NCI-H2227 treated with DMSO at 0.1 percent for 48 hours (cell line): ENCODE measurements at regions not wholly inside any gene's neighbourhood (a gene's known extent, or its start where the extent isn't known, plus 50 kb on each side); places are given as distances from the start of the nearest gene placed in this dataset.
A peak's percentile ranks its signal among the peaks of the same experiment; 100 is the strongest.
"Not testable (repeated sequence)": the region's sequence is repeated elsewhere in the genome, so short reads cannot be mapped to it uniquely, and the experiment has no call there.

Source experiments
- DNase-seq: peaks from one replicate; lab custom pipeline; 2025; lab: John Stamatoyannopoulos, UW

- no peak for DNase-seq
These were observed 329.0 kb upstream of the TMTC4 start for GRCh38 chr13:101003566-101003965.

GRCh38 chr13:100989392-100989791, 314.8 kb upstream of the TMTC4 start:
- no peak for DNase-seq

- no peak for DNase-seq
These were observed 314.3 kb upstream of the TMTC4 start for GRCh38 chr13:100988921-100989320.

GRCh38 chr13:100987948-100988347, 313.4 kb upstream of the TMTC4 start:
- DNase-seq, result no peak

- no peak for DNase-seq
These were observed 312.0 kb upstream of the TMTC4 start for GRCh38 chr13:100986571-100986970.

GRCh38 chr13:100984085-100984705, 309.6 kb upstream of the TMTC4 start:
- DNase-seq, result no peak

- no peak for DNase-seq
These were observed 308.5 kb upstream of the TMTC4 start for GRCh38 chr13:100983111-100983510.

- DNase-seq, result no peak
These were observed 305.6 kb upstream of the TMTC4 start for GRCh38 chr13:100980171-100980570.

- DNase-seq, result no peak
These were observed 303.2 kb upstream of the TMTC4 start for GRCh38 chr13:100977841-100978240.

- DNase-seq, result no peak
These were observed 302.4 kb upstream of the TMTC4 start for GRCh38 chr13:100976993-100977392.

GRCh38 chr13:100975666-100976065, 301.1 kb upstream of the TMTC4 start:
- not testable (repeated sequence) for DNase-seq

GRCh38 chr13:100962585-100962984, 288.0 kb upstream of the TMTC4 start:
- DNase-seq, result no peak

GRCh38 chr13:100961186-100961585, 286.6 kb upstream of the TMTC4 start:
- DNase-seq, result no peak

- no peak for DNase-seq
These were observed 284.2 kb upstream of the TMTC4 start for GRCh38 chr13:100958831-100959230.

- no peak for DNase-seq
These were observed 283.1 kb upstream of the TMTC4 start for GRCh38 chr13:100957741-100958140.

- DNase-seq, result peak; percentile 58
These were observed 280.1 kb upstream of the TMTC4 start for GRCh38 chr13:100954430-100955305.

- DNase-seq, result no peak
These were observed 276.4 kb upstream of the TMTC4 start for GRCh38 chr13:100951016-100951415.

GRCh38 chr13:100948937-100949336, 274.3 kb upstream of the TMTC4 start:
- DNase-seq, result not testable (repeated sequence)

- no peak for DNase-seq
These were observed 272.0 kb upstream of the TMTC4 start for GRCh38 chr13:100946588-100946987.

- no peak for DNase-seq
These were observed 270.3 kb upstream of the TMTC4 start for GRCh38 chr13:100944791-100945345.

GRCh38 chr13:100942742-100943141, 268.1 kb upstream of the TMTC4 start:
- DNase-seq, result no peak

GRCh38 chr13:100941377-100942368, 267.1 kb upstream of the TMTC4 start:
- DNase-seq, result no peak
